CD8-positive, alpha-beta memory T cell (primary cell): ENCODE measurements at regions not wholly inside any gene's neighbourhood (a gene's known extent, or its start where the extent isn't known, plus 50 kb on each side); places are given as distances from the start of the nearest gene placed in this dataset.
A peak's percentile ranks its signal among the peaks of the same experiment; 100 is the strongest.

Experiments used
- CTCF ChIA-PET: fragments of 350-600 bp; sonication (Branson Sonifier 250); formaldehyde crosslinking; loops from one replicate; lab custom pipeline; 2021; ENCODE audit warnings: antibody characterized with exemption; lab: Charles Lee
- POLR2A ChIA-PET: fragments of 350-600 bp; sonication (Branson Sonifier 250); formaldehyde crosslinking; loops from one replicate; lab custom pipeline; 2021; ENCODE audit warnings: antibody characterized with exemption; lab: Charles Lee
- DNase-seq, 5 donors: peaks; one replicate each; pipeline versions ENCODE4 v3.0.0 to v3.0.0-alpha.2; 2020 to 2022; ENCODE audit warnings: mixed read lengths in 1 of 5
- H3K27ac ChIP-seq: one replicate; pipeline ENCODE4 v1.7.0; 2013; ENCODE audit warnings: low read depth, mild to moderate bottlenecking, low read length, moderate library complexity
- H3K27me3 ChIP-seq: 2 replicates; pipeline ENCODE4 v1.7.0; 2013; ENCODE audit warnings: low read length, mild to moderate bottlenecking; ENCODE audit not compliant: insufficient read depth, poor library complexity, severe bottlenecking
- H3K36me3 ChIP-seq: 2 replicates; pipeline ENCODE4 v1.7.0; 2013; ENCODE audit warnings: mild to moderate bottlenecking, low read length, moderate library complexity; ENCODE audit not compliant: insufficient read depth
- H3K4me1 ChIP-seq: 2 replicates; pipeline ENCODE4 v1.7.0; 2013; ENCODE audit warnings: mild to moderate bottlenecking, low read length, moderate library complexity; ENCODE audit not compliant: insufficient read depth
- H3K4me3 ChIP-seq: 2 replicates; pipeline ENCODE4 v1.7.0; 2013; ENCODE audit warnings: mild to moderate bottlenecking, low read length
- H3K9me3 ChIP-seq: 2 replicates; pipeline ENCODE4 v1.7.0; 2013; ENCODE audit warnings: mild to moderate bottlenecking, low read length
- H3K27ac Mint-ChIP-seq, 8 donors: one replicate each; pipeline ENCODE4 v1.8.0; 2020 to 2021; ENCODE audit warnings: mixed read lengths in 8 of 8, mild to moderate bottlenecking in 6 of 8, inconsistent platforms in 3 of 8, moderate library complexity in 3 of 8
- H3K27me3 Mint-ChIP-seq, 2 donors: one replicate each; pipeline ENCODE4 v1.8.0; 2020 to 2021; ENCODE audit warnings: mixed read lengths in 2 of 2, mild to moderate bottlenecking in 1 of 2, moderate library complexity in 1 of 2
- H3K36me3 Mint-ChIP-seq, 3 donors: one replicate each; pipeline ENCODE4 v1.8.0; 2020 to 2021; ENCODE audit warnings: mixed read lengths in 3 of 3, inconsistent platforms in 1 of 3, mild to moderate bottlenecking in 1 of 3
- H3K4me1 Mint-ChIP-seq, 3 donors: one replicate each; pipeline ENCODE4 v1.8.0; 2020 to 2021; ENCODE audit warnings: mixed read lengths in 3 of 3, inconsistent platforms in 1 of 3, mild to moderate bottlenecking in 1 of 3
- H3K4me3 Mint-ChIP-seq, 7 donors: one replicate each; pipeline ENCODE4 v1.8.0; 2020 to 2021; ENCODE audit warnings: mixed read lengths in 7 of 7, mild to moderate bottlenecking in 6 of 7, moderate library complexity in 4 of 7, inconsistent platforms in 2 of 7
- H3K9me3 Mint-ChIP-seq, 5 donors: one replicate each; pipeline ENCODE4 v1.8.0; 2020 to 2022; ENCODE audit warnings: mixed read lengths in 5 of 5, mild to moderate bottlenecking in 3 of 5, moderate library complexity in 2 of 5, inconsistent platforms in 1 of 5

- no peak overlapping the region for H3K27ac ChIP-seq
- H3K4me1 ChIP-seq, result peaks cover 94% of the 10 kb centered on the region
- Mint-ChIP-seq H3K27ac (peak overlapping the region in 7 of 8 donors; percentile 59 to 96 (median 91)), H3K4me1 (peaks cover 82 to 95% (median 86%) of the 10 kb centered on the region in 3 donors), H3K9me3 (no peaks in the 10 kb centered on the region), H3K36me3 (peaks cover 0 to 23% (median 3%) of the 10 kb centered on the region in 3 donors), H3K4me3 (peak overlapping the region in 6 of 7 donors; percentile 32 to 91 (median 78)), H3K27me3 (no peaks in the 10 kb centered on the region)
- no peaks in the 10 kb centered on the region for H3K9me3 ChIP-seq
- H3K27me3 ChIP-seq, result no peaks in the 10 kb centered on the region
- DNase-seq, result no peak
- no peaks in the 10 kb centered on the region for H3K36me3 ChIP-seq
- ChIA-PET CTCF (interaction anchor here (1.1 to 3.6 kb wide), 5 partner anchors 10 to 99 kb away, joined by 3 to 27 read pairs (median 4); no protein-coding TSS in a partner anchor), POLR2A (interaction anchor here (1.9 kb wide), 1 partner anchor 16 kb away, joined by 15 read pairs; no protein-coding TSS in a partner anchor)
- no peak overlapping the region for H3K4me3 ChIP-seq
Measured at GRCh38 chr17:77383613-77384608, 243.1 kb downstream of the SEC14L1 start.

GRCh38 chr17:77385750-77386501 is 245.2 kb downstream of the SEC14L1 start:
- H3K4me1 Mint-ChIP-seq, result peaks cover 79 to 92% (median 86%) of the 10 kb centered on the region in 3 donors
- Histone ChIP-seq H3K27me3 (no peaks in the 10 kb centered on the region), H3K4me3 (no peak overlapping the region), H3K4me1 (peaks cover 93% of the 10 kb centered on the region), H3K9me3 (no peaks in the 10 kb centered on the region), H3K27ac (peak overlapping the region; percentile 9), H3K36me3 (no peaks in the 10 kb centered on the region)
- peaks cover 0 to 21% (median 3%) of the 10 kb centered on the region in 3 donors for H3K36me3 Mint-ChIP-seq
- H3K9me3 Mint-ChIP-seq, result no peaks in the 10 kb centered on the region
- no peaks in the 10 kb centered on the region for H3K27me3 Mint-ChIP-seq
- H3K27ac Mint-ChIP-seq, result peak overlapping the region; percentile 23 to 95 (median 78)
- H3K4me3 Mint-ChIP-seq, result peak overlapping the region in 4 of 7 donors; percentile 6 to 81 (median 50)
- DNase-seq, result peak in 1 of 5 donors; percentile 50
- ChIA-PET CTCF (interaction anchor here (1.7 kb wide), 1 partner anchor 54 kb away, joined by 6 read pairs; no protein-coding TSS in a partner anchor), POLR2A (no interaction called here)

- Mint-ChIP-seq H3K27ac (peak overlapping the region; percentile 27 to 95 (median 78)), H3K4me1 (peaks cover 78 to 92% (median 85%) of the 10 kb centered on the region in 3 donors), H3K9me3 (no peaks in the 10 kb centered on the region), H3K27me3 (no peaks in the 10 kb centered on the region), H3K4me3 (peak overlapping the region in 6 of 7 donors; percentile 6 to 81 (median 44)), H3K36me3 (peaks cover 0 to 26% (median 5%) of the 10 kb centered on the region in 3 donors)
- Histone ChIP-seq H3K4me1 (peaks cover 93% of the 10 kb centered on the region), H3K27ac (peak overlapping the region; percentile 9), H3K27me3 (no peaks in the 10 kb centered on the region), H3K36me3 (no peaks in the 10 kb centered on the region), H3K4me3 (no peak overlapping the region), H3K9me3 (no peaks in the 10 kb centered on the region)
- ChIA-PET POLR2A (interaction anchor here (1.5 kb wide), 1 partner anchor 13 kb away, joined by 3 read pairs; no protein-coding TSS in a partner anchor), CTCF (interaction anchor here (1.6 to 8.5 kb wide), 3 partner anchors 15 to 55 kb away, joined by 6 to 113 read pairs (median 6); no protein-coding TSS in a partner anchor)
- no peak for DNase-seq
Measured at GRCh38 chr17:77386502-77387192, 245.9 kb downstream of the SEC14L1 start.

GRCh38 chr17:77387891-77388290 is 247.1 kb downstream of the SEC14L1 start:
- peak overlapping the region in 6 of 8 donors; percentile 69 to 96 (median 80) for H3K27ac Mint-ChIP-seq
- ChIA-PET CTCF (interaction anchor here (1.2 to 8.5 kb wide), 6 partner anchors 12 to 107 kb away, joined by 3 to 113 read pairs (median 17); no protein-coding TSS in a partner anchor), POLR2A (interaction anchor here (1.4 to 1.5 kb wide), 2 partner anchors 12 to 102 kb away, joined by 3 to 4 read pairs; no protein-coding TSS in a partner anchor)
- no peaks in the 10 kb centered on the region for H3K27me3 ChIP-seq
- no peaks in the 10 kb centered on the region for H3K36me3 ChIP-seq
- peaks cover 78 to 92% (median 83%) of the 10 kb centered on the region in 3 donors for H3K4me1 Mint-ChIP-seq
- no peak for DNase-seq
- H3K27me3 Mint-ChIP-seq, result no peaks in the 10 kb centered on the region
- no peak overlapping the region for H3K27ac ChIP-seq
- H3K4me1 ChIP-seq, result peaks cover 93% of the 10 kb centered on the region
- no peak overlapping the region for H3K4me3 ChIP-seq
- H3K4me3 Mint-ChIP-seq, result peak overlapping the region in 6 of 7 donors; percentile 11 to 84 (median 66)
- H3K9me3 Mint-ChIP-seq, result no peaks in the 10 kb centered on the region
- H3K9me3 ChIP-seq, result no peaks in the 10 kb centered on the region
- H3K36me3 Mint-ChIP-seq, result peaks cover 0 to 27% (median 5%) of the 10 kb centered on the region in 3 donors

GRCh38 chr17:77388384-77389306 is 247.9 kb downstream of the SEC14L1 start:
- Mint-ChIP-seq H3K4me1 (peaks cover 75 to 91% (median 78%) of the 10 kb centered on the region in 3 donors), H3K36me3 (peaks cover 0 to 24% (median 5%) of the 10 kb centered on the region in 3 donors), H3K4me3 (peak overlapping the region; percentile 79 to 94 (median 85)), H3K9me3 (no peaks in the 10 kb centered on the region), H3K27ac (peak overlapping the region; percentile 91 to 99 (median 93)), H3K27me3 (no peaks in the 10 kb centered on the region)
- no peaks in the 10 kb centered on the region for H3K36me3 ChIP-seq
- no peaks in the 10 kb centered on the region for H3K9me3 ChIP-seq
- ChIA-PET POLR2A (interaction anchor here (0.6 to 4.2 kb wide), 7 partner anchors 11 to 108 kb away, joined by 3 to 35 read pairs (median 7); no protein-coding TSS in a partner anchor), CTCF (interaction anchor here (0.6 to 8.5 kb wide), 12 partner anchors 13 to 106 kb away, joined by 3 to 113 read pairs (median 4); no protein-coding TSS in a partner anchor)
- no peaks in the 10 kb centered on the region for H3K27me3 ChIP-seq
- H3K4me3 ChIP-seq, result peak overlapping the region; percentile 67
- peak overlapping the region; percentile 51 for H3K27ac ChIP-seq
- DNase-seq, result no peak
- peaks cover 92% of the 10 kb centered on the region for H3K4me1 ChIP-seq

GRCh38 chr17:77390870-77391269 is 250.1 kb downstream of the SEC14L1 start:
- Mint-ChIP-seq H3K4me1 (peaks cover 76 to 89% (median 80%) of the 10 kb centered on the region in 3 donors), H3K36me3 (peaks cover 0 to 22% (median 8%) of the 10 kb centered on the region in 3 donors), H3K9me3 (no peaks in the 10 kb centered on the region), H3K27me3 (no peaks in the 10 kb centered on the region), H3K27ac (peak overlapping the region in 6 of 8 donors; percentile 68 to 96 (median 82)), H3K4me3 (peak overlapping the region; percentile 20 to 67 (median 41))
- peaks cover 82% of the 10 kb centered on the region for H3K4me1 ChIP-seq
- no peak overlapping the region for H3K27ac ChIP-seq
- no peak overlapping the region for H3K4me3 ChIP-seq
- POLR2A ChIA-PET, result interaction anchor here (0.6 to 4.2 kb wide), 5 partner anchors 9 to 72 kb away, joined by 3 to 35 read pairs (median 8); no protein-coding TSS in a partner anchor
- H3K9me3 ChIP-seq, result no peaks in the 10 kb centered on the region
- CTCF ChIA-PET, result interaction anchor here (0.7 to 8.5 kb wide), 9 partner anchors 9 to 104 kb away, joined by 3 to 113 read pairs (median 9); no protein-coding TSS in a partner anchor
- no peaks in the 10 kb centered on the region for H3K27me3 ChIP-seq
- no peak for DNase-seq
- H3K36me3 ChIP-seq, result no peaks in the 10 kb centered on the region
